GM12878 (cell line): ENCODE measurements at regions not wholly inside any gene's neighbourhood (a gene's known extent, or its start where the extent isn't known, plus 50 kb on each side); places are given as distances from the start of the nearest gene placed in this dataset.

Source experiments
- ATAC-seq: fragments of 200-7000 bp; cut with Tn5 transposase; 3 replicates; pipeline ENCODE4 v1.9.1; 2020; ENCODE audit warnings: mild to moderate bottlenecking, moderate library complexity
- BruUV-seq: library from RNA; stranded (reverse); fragments of 400-500 nt; replicated peaks from 2 replicates; lab custom pipeline; 2021; lab: Mats Ljungman, UMichigan
- CTCF ChIA-PET: fragments of 300-600 bp; sonication (Branson Sonifier 250); formaldehyde crosslinking; extraction: SDS; loops from one replicate; lab custom pipeline; 2021; ENCODE audit warnings: inconsistent platforms; lab: Yijun Ruan, JAX
- POLR2A ChIA-PET: fragments of 350-600 bp; formaldehyde crosslinking; extraction: SDS; loops from one replicate; lab custom pipeline; 2021; ENCODE audit warnings: inconsistent platforms; lab: Charles Lee
- RAD21 ChIA-PET: fragments of 300-600 bp; sonication (Branson Sonifier 250); formaldehyde crosslinking; loops from one replicate; lab custom pipeline; 2023; ENCODE audit warnings: antibody characterized with exemption; ENCODE audit not compliant: unreplicated experiment; lab: Charles Lee
- SMC1A ChIA-PET: fragments of 300-600 bp; sonication (Branson Sonifier 250); formaldehyde crosslinking; loops from one replicate; lab custom pipeline; 2023; ENCODE audit not compliant: unreplicated experiment, uncharacterized antibody; lab: Charles Lee
- DNase-seq: peaks from one replicate; pipeline ENCODE4 v3.0.0-alpha.2; 2011; ENCODE audit warnings: low read depth, low spot score
- FAIRE-seq: peaks from 3 replicates; lab custom pipeline; 2011; peaks lifted over from hg19 to GRCh38; lab: Jason Lieb, UNC
- H2AFZ ChIP-seq: 2 replicates; pipeline ENCODE4 v1.6.0; 2011; ENCODE audit warnings: low read depth, low read length, control low read depth; ENCODE audit not compliant: control insufficient read depth
- H3K27ac ChIP-seq: 2 replicates; pipeline ENCODE4 v1.5.1; 2011; ENCODE audit warnings: control low read depth; ENCODE audit not compliant: control insufficient read depth, insufficient read depth
- H3K27me3 ChIP-seq, 2 experiments: replicated peaks in 1 of 2; 2 replicates each; pipeline versions ENCODE4 v1.6.0 to v1.6.1; 2011; ENCODE audit warnings: low read length in 1 of 2; ENCODE audit not compliant: control insufficient read depth in 2 of 2, insufficient read depth in 2 of 2
- H3K36me3 ChIP-seq, 2 experiments: 2 replicates each; pipeline ENCODE4 v1.5.1; 2011; ENCODE audit warnings: low read length in 1 of 2; ENCODE audit not compliant: control insufficient read depth in 2 of 2, insufficient read depth in 2 of 2
- H3K4me1 ChIP-seq: 2 replicates; pipeline ENCODE4 v1.6.1; 2011; ENCODE audit warnings: mild to moderate bottlenecking, low read length, moderate library complexity, mixed read lengths; ENCODE audit not compliant: control insufficient read depth, insufficient read depth
- H3K4me2 ChIP-seq: 2 replicates; pipeline ENCODE4 v1.6.0; 2011; ENCODE audit warnings: control low read depth; ENCODE audit not compliant: control insufficient read depth, insufficient read depth
- H3K4me3 ChIP-seq: fragments of 200-600 bp; sonication (generic); 2 replicates; pipeline ENCODE4 v1.5.1; 2016
- H3K79me2 ChIP-seq: 2 replicates; pipeline ENCODE4 v1.6.0; 2011; ENCODE audit warnings: low read length; ENCODE audit not compliant: control insufficient read depth, insufficient read depth
- H3K9ac ChIP-seq: 2 replicates; pipeline ENCODE4 v1.8.0; 2011; ENCODE audit warnings: low read length, control low read depth, mixed read lengths; ENCODE audit not compliant: control insufficient read depth, insufficient read depth
- H3K9me3 ChIP-seq: replicated peaks from 3 replicates; pipeline ENCODE4 v1.5.1; 2011; ENCODE audit warnings: mild to moderate bottlenecking, low read length; ENCODE audit not compliant: control insufficient read depth, insufficient read depth
- H4K20me1 ChIP-seq: 2 replicates; pipeline ENCODE4 v1.6.0; 2011; ENCODE audit not compliant: control insufficient read depth, insufficient read depth
- BCL3 ChIP-seq: IDR thresholded peaks from 2 replicates; pipeline ENCODE4 v1.6.1; 2011; ENCODE audit warnings: borderline replicate concordance, low read depth, mild to moderate bottlenecking, moderate library complexity, low read length; ENCODE audit not compliant: insufficient read depth, poor library complexity, severe bottlenecking
- CEBPB ChIP-seq, 2 experiments: fragments of 150-350 bp in 1 of 2; IDR thresholded peaks; 2 replicates each; pipeline ENCODE4 v1.6.1; 2012 to 2014; ENCODE audit warnings: low read depth in 2 of 2, low read length in 2 of 2, borderline replicate concordance in 1 of 2, inconsistent platforms in 1 of 2
- EP300 ChIP-seq, 2 experiments: fragments of 150-350 bp in 1 of 2; IDR thresholded peaks; 2 replicates each; pipeline ENCODE4 v1.6.1; 2011 to 2012; ENCODE audit warnings: low read depth in 2 of 2, low read length in 2 of 2, borderline replicate concordance in 1 of 2, improper control_type of control experiment in 1 of 2, inconsistent platforms in 1 of 2; ENCODE audit not compliant: control insufficient read depth in 1 of 2
- FOXK2 ChIP-seq: fragments of 450-650 bp; IDR thresholded peaks from 2 replicates; pipeline ENCODE4 v1.6.1; 2017; ENCODE audit warnings: mild to moderate bottlenecking, moderate library complexity
- MEF2B ChIP-seq: fragments of 450-650 bp; IDR thresholded peaks from 2 replicates; pipeline ENCODE4 v1.6.1; 2018; ENCODE audit warnings: mild to moderate bottlenecking, moderate library complexity; ENCODE audit not compliant: partially characterized antibody, poor library complexity, severe bottlenecking
- MXI1 ChIP-seq: fragments of 150-350 bp; IDR thresholded peaks from 2 replicates; pipeline ENCODE4 v1.6.1; 2011; ENCODE audit warnings: low read depth, mild to moderate bottlenecking, inconsistent platforms, low read length, improper control_type of control experiment
- NRF1 ChIP-seq: conservative IDR thresholded peaks from 2 replicates; pipeline ENCODE4 v1.6.1; 2011; ENCODE audit warnings: mild to moderate bottlenecking, low read depth, low read length, improper control_type of control experiment
- PBX3 ChIP-seq: IDR thresholded peaks from 2 replicates; pipeline ENCODE4 v1.6.1; 2011; ENCODE audit warnings: mild to moderate bottlenecking, low read depth, low read length, moderate library complexity; ENCODE audit not compliant: insufficient replicate concordance
- RBBP5 ChIP-seq: fragments of 200-600 bp; sonication (generic); conservative IDR thresholded peaks from 2 replicates; pipeline ENCODE4 v1.6.1; 2016
- SKIL ChIP-seq: fragments of 450-650 bp; IDR thresholded peaks from 2 replicates; pipeline ENCODE4 v1.6.1; 2017; ENCODE audit warnings: mild to moderate bottlenecking, low read depth, inconsistent platforms; ENCODE audit not compliant: poor library complexity, severe bottlenecking
- TARDBP ChIP-seq: IDR thresholded peaks from 2 replicates; pipeline ENCODE4 v1.6.1; 2016; ENCODE audit warnings: borderline replicate concordance
- TBL1XR1 ChIP-seq: IDR thresholded peaks from 2 replicates; pipeline ENCODE4 v1.6.1; 2012; ENCODE audit warnings: low read depth, low read length, improper control_type of control experiment
- YBX1 ChIP-seq: fragments of 450-650 bp; IDR thresholded peaks from 2 replicates; pipeline ENCODE4 v1.6.1; 2016; ENCODE audit warnings: antibody characterized with exemption
- ZNF24 ChIP-seq: fragments of 450-650 bp; IDR thresholded peaks from 2 replicates; pipeline ENCODE4 v1.6.1; 2017; ENCODE audit warnings: antibody characterized with exemption, mild to moderate bottlenecking
- ZNF384 ChIP-seq: IDR thresholded peaks from 2 replicates; pipeline ENCODE4 v1.6.1; 2012; ENCODE audit warnings: low read depth, mild to moderate bottlenecking, low read length, improper control_type of control experiment, borderline replicate concordance
- ZNF622 ChIP-seq: fragments of 450-650 bp; IDR thresholded peaks from 2 replicates; pipeline ENCODE4 v1.6.1; 2017; ENCODE audit warnings: mild to moderate bottlenecking, inconsistent platforms
- WGBS: methylation state at CpG from one replicate; pipeline ENCODE4 v1.1.6; 2016; ENCODE audit warnings: low lambda C conversion rate; ENCODE audit not compliant: insufficient replicate concordance, insufficient coverage; ENCODE audit errors: missing lambda C conversion rate; 5-methylcytosine and 5-hydroxymethylcytosine counted together
- in situ Hi-C: fragments of 300-500 bp; cut with MboI; formaldehyde crosslinking; loops from 9 replicates; pipeline ENCODE4 v1.14.3; 2018; ENCODE audit warnings: mixed read lengths
- intact Hi-C: fragments of 100-400 bp; cut with micrococcal nuclease; formaldehyde crosslinking; loops from one replicate; pipeline ENCODE4 v1.14.2; 2022; ENCODE audit not compliant: unreplicated experiment

- DNase-seq: no peak
- BruUV-seq: no TSS peak
- H3K27ac ChIP-seq: no peak overlapping the region
- no peak overlapping the region for H3K4me3 ChIP-seq
- ATAC-seq: no peak
- intact Hi-C loops: no loop called here
- ChIA-PET CTCF (interaction anchor here (1.4 kb wide), 1 partner anchor 9 kb away, joined by 5 read pairs; no protein-coding TSS in a partner anchor), SMC1A (interaction anchor here (1.0 to 1.3 kb wide), 2 partner anchors 9 kb away, joined by 3 to 6 read pairs; no protein-coding TSS in a partner anchor), POLR2A (interaction anchor here (1.6 kb wide), 1 partner anchor 10 kb away, joined by 3 read pairs; no protein-coding TSS in a partner anchor), RAD21 (no interaction called here)
- no peaks in the 10 kb centered on the region for H3K79me2 ChIP-seq
- no peak overlapping the region for H3K4me2 ChIP-seq
- in situ Hi-C loops: no loop called here
- TF ChIP-seq MXI1 (no peak), ZNF622 (no peak), TBL1XR1 (no peak), ZNF24 (no peak), PBX3 (no peak), ZNF384 (no peak), NRF1 (no peak), SKIL (no peak), TARDBP (no peak), YBX1 (no peak), MEF2B (no peak), FOXK2 (no peak), BCL3 (no peak), RBBP5 (no peak), EP300 (IDR thresholded peaks at IDR 0.05; ENCODE audit: borderline replicate concordance in 1 of 2, control insufficient read depth in 1 of 2, low read depth in 2 of 2, low read length in 2 of 2) (no peak), CEBPB (IDR thresholded peaks at IDR 0.05; ENCODE audit: borderline replicate concordance in 1 of 2, low read depth in 2 of 2, low read length in 2 of 2) (no peak)
- no peak overlapping the region for H2AFZ ChIP-seq
- no peak overlapping the region for H3K9ac ChIP-seq
- no peaks in the 10 kb centered on the region for H3K36me3 ChIP-seq
- WGBS: 76% methylated on average over 2 of the region's 2 CpGs
- H4K20me1 ChIP-seq: no peaks in the 10 kb centered on the region
- no peaks in the 10 kb centered on the region for H3K4me1 ChIP-seq
- peak; percentile 7 for FAIRE-seq
- H3K27me3 ChIP-seq: no peaks in the 10 kb centered on the region
- H3K9me3 ChIP-seq: peaks cover 2% of the 10 kb centered on the region; the same call in 2 of the 3 replicates
These were observed 52.9 kb upstream of the RNU6-1 start for GRCh38 chr15:67892559-67893377.
